ENCODE measurements at regions not wholly inside any gene's neighbourhood (a gene's known extent, or its start where the extent isn't known, plus 50 kb on each side); places are given as distances from the start of the nearest gene placed in this dataset.

- TF ChIP-seq, protein P1, sequence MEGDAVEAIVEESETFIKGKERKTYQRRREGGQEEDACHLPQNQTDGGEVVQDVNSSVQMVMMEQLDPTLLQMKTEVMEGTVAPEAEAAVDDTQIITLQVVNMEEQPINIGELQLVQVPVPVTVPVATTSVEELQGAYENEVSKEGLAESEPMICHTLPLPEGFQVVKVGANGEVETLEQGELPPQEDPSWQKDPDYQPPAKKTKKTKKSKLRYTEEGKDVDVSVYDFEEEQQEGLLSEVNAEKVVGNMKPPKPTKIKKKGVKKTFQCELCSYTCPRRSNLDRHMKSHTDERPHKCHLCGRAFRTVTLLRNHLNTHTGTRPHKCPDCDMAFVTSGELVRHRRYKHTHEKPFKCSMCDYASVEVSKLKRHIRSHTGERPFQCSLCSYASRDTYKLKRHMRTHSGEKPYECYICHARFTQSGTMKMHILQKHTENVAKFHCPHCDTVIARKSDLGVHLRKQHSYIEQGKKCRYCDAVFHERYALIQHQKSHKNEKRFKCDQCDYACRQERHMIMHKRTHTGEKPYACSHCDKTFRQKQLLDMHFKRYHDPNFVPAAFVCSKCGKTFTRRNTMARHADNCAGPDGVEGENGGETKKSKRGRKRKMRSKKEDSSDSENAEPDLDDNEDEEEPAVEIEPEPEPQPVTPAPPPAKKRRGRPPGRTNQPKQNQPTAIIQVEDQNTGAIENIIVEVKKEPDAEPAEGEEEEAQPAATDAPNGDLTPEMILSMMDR (IDR thresholded peaks at IDR 0.05) = no peak
- no peak for TF ChIP-seq POLR2A (IDR thresholded peaks at IDR 0.05)
These were observed 793.0 kb upstream of the IGFBP3 start for GRCh38 chr7:46713868-46714596.
